WERI-Rb-1 (cell line): ENCODE measurements at regions not wholly inside any gene's neighbourhood (a gene's known extent, or its start where the extent isn't known, plus 50 kb on each side); places are given as distances from the start of the nearest gene placed in this dataset.
"Not testable (repeated sequence)": the region's sequence is repeated elsewhere in the genome, so short reads cannot be mapped to it uniquely, and the experiment has no call there.

ENCODE experiments used
- DNase-seq: peaks from one replicate; pipeline ENCODE4 v3.0.0-alpha.2; 2020
- H3K27ac ChIP-seq: fragments of 250-450 bp; sonication (Bioruptor Pico); 2 replicates; pipeline ENCODE4 v1.5.1; 2020; ENCODE audit warnings: mild to moderate bottlenecking, moderate library complexity
- H3K27me3 ChIP-seq: fragments of 250-450 bp; sonication (Bioruptor Pico); 2 replicates; pipeline ENCODE4 v1.5.1; 2021; ENCODE audit warnings: mild to moderate bottlenecking, low read depth, moderate library complexity; ENCODE audit not compliant: insufficient read depth, severe bottlenecking
- H3K36me3 ChIP-seq: fragments of 250-450 bp; sonication (Bioruptor Pico); 2 replicates; pipeline ENCODE4 v1.5.1; 2020; ENCODE audit warnings: mild to moderate bottlenecking, moderate library complexity
- H3K4me3 ChIP-seq: 2 replicates; pipeline ENCODE4 v1.5.1; 2011; ENCODE audit warnings: low read depth, mild to moderate bottlenecking, control low read depth, low read length
- H3K9me3 ChIP-seq: fragments of 250-450 bp; sonication (Bioruptor Pico); 2 replicates; pipeline ENCODE4 v1.5.1; 2021; ENCODE audit warnings: mild to moderate bottlenecking, moderate library complexity; ENCODE audit not compliant: severe bottlenecking
- TF ChIP-seq, protein P1 (sequence below): IDR thresholded peaks from 2 replicates; pipeline ENCODE4 v1.5.1; 2011; ENCODE audit warnings: low read depth, mild to moderate bottlenecking, control low read depth, inconsistent platforms, low read length

GRCh38 chr3:98711426-98711825, 51.7 kb upstream of the ST3GAL6 start:
- H3K27ac ChIP-seq, result no peak overlapping the region
- DNase-seq, result no peak

DNA sequence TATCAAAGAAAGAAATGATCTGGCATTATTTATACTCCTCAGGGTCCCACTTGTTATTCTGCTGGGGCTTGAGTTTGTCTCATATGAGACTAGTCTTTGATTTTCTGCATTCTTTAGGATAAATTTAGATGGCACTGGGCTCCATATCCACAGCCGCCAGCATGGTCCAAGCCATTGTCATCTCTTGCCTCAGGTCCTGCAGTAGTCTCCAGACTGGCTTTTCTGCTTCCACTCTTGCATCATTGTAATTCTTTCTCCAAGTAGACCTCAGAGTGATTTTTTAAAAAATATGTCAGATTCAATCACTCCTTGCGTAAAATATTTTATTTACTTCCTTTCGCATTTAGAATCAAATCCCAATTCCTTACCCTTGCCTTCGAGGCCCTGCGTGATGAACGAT, 50.4 kb upstream of the ST3GAL6 start:
- H3K27me3 ChIP-seq, result no peaks in the 10 kb centered on the region
- H3K4me3 ChIP-seq, result no peak overlapping the region
- no peak for DNase-seq
- no peak overlapping the region for H3K27ac ChIP-seq
- H3K36me3 ChIP-seq, result no peaks in the 10 kb centered on the region
- TF ChIP-seq, protein P1, sequence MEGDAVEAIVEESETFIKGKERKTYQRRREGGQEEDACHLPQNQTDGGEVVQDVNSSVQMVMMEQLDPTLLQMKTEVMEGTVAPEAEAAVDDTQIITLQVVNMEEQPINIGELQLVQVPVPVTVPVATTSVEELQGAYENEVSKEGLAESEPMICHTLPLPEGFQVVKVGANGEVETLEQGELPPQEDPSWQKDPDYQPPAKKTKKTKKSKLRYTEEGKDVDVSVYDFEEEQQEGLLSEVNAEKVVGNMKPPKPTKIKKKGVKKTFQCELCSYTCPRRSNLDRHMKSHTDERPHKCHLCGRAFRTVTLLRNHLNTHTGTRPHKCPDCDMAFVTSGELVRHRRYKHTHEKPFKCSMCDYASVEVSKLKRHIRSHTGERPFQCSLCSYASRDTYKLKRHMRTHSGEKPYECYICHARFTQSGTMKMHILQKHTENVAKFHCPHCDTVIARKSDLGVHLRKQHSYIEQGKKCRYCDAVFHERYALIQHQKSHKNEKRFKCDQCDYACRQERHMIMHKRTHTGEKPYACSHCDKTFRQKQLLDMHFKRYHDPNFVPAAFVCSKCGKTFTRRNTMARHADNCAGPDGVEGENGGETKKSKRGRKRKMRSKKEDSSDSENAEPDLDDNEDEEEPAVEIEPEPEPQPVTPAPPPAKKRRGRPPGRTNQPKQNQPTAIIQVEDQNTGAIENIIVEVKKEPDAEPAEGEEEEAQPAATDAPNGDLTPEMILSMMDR, result no peak
- H3K9me3 ChIP-seq, result no peaks in the 10 kb centered on the region

More at GRCh38 chr3:98711426-98711825, 51.7 kb upstream of the ST3GAL6 start:
- H3K27me3 ChIP-seq, result no peaks in the 10 kb centered on the region
- TF ChIP-seq, protein P1, result no peak
- no peak overlapping the region for H3K4me3 ChIP-seq
- H3K9me3 ChIP-seq, result no peaks in the 10 kb centered on the region
- no peaks in the 10 kb centered on the region for H3K36me3 ChIP-seq

DNA sequence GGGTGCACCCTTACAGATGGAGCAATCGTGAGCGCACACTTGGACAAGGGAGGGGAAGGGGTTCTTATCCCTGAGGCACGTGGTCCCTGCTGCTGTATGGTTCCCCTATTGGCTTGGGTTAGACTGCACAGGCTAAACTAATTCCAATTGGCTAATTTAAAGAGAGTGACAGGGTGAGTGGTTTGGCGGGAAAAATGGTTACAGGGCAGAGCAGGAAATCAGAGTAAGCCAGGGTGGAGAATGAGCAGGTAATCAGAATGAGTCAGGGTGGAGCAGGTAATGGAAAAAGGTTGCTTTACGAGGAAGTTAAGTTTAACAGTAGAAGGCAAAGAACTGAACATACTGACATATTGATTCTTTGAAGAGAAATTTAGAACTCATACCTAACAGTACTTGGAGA, 49.8 kb upstream of the ST3GAL6 start:
- not testable (repeated sequence) for H3K4me3 ChIP-seq, H3K36me3 ChIP-seq, DNase-seq, H3K9me3 ChIP-seq, H3K27me3 ChIP-seq, H3K27ac ChIP-seq
